AG09319 (cell line): ENCODE measurements at regions not wholly inside any gene's neighbourhood (a gene's known extent, or its start where the extent isn't known, plus 50 kb on each side); places are given as distances from the start of the nearest gene placed in this dataset.

Experiments used
- DNase-seq: peaks from one replicate; pipeline ENCODE4 v3.0.0-alpha.2; 2010; ENCODE audit warnings: low read depth; ENCODE audit errors: extremely low read depth
- CTCF ChIP-seq: IDR thresholded peaks from 2 replicates; pipeline ENCODE4 v1.5.1; 2011; ENCODE audit warnings: low read depth, mild to moderate bottlenecking, inconsistent platforms, low read length, moderate library complexity

DNA sequence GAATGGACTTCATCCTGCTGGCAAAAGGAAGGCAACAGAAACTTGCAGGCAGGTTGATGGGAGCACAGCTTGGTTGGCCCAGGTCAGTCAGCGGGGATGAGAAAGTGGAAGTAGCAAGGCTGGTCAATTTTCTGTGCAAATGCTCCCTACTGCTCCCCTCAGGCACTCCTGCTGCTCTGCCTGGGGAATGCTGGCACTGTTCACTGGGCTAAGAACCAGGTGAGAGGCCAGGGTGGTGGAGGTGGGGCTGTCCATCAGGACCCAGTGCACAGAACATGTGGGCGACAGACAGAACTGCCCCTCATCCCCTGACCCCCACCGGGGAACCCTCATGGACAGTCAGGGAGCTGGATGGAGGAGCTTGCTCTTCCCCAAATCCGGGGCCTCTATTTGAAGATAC, 593.1 kb downstream of the IRX1 start:
- no peak for TF ChIP-seq CTCF

DNA sequence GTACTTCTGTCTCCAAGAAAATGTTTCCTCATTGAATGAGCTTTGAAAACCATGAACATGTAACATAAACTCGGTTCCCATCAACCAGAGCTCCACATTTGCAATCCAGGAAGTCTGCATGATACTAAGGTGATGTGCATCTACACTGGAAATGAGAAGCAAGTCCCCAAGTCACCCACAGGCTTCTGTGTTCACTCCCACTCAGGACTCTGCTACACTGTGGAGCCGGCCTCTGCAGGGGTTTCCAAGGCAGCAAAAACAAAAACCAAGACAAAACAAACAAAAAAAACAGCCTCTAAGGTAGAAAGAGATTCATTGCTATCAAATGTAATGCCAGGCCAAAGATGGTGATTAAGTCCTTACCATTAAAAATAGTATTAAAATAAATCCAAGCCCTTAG, 593.7 kb downstream of the IRX1 start:
- no peak for TF ChIP-seq CTCF
- DNase-seq: no peak

More for the DNA sequence above, 593.1 kb downstream of the IRX1 start:
- no peak for DNase-seq

- no peak for TF ChIP-seq CTCF
- DNase-seq: no peak
These were observed 595.4 kb downstream of the IRX1 start for GRCh38 chr5:4191041-4191440.

GRCh38 chr5:4191703-4192102, 596.1 kb downstream of the IRX1 start:
- TF ChIP-seq CTCF: no peak
- DNase-seq: no peak

DNA sequence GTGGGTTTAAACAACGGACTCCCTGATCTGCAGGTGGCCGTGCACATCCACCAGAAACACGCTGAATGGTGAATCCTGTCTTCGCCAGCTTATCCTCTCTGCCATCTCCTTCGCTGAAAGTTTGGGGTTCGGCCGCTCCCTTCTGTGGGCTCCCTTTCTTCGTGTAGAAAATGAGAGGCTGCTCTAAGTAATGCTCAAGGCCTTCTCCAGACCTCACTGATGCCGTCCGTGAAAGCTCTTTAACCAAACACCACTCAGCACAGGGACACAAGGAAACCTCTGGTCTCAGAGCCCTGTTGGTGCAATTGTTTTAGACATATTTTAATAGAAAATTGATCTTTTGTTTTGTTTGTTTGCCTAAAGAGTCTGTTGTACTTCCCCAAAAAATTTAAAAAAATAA, 596.5 kb downstream of the IRX1 start:
- no peak for DNase-seq
- no peak for TF ChIP-seq CTCF

- no peak for TF ChIP-seq CTCF
- DNase-seq: no peak
These were observed 601.1 kb downstream of the IRX1 start for GRCh38 chr5:4196744-4197143.

GRCh38 chr5:4197151-4197550, 601.5 kb downstream of the IRX1 start:
- no peak for TF ChIP-seq CTCF
- no peak for DNase-seq
